ENCODE measurements at regions not wholly inside any gene's neighbourhood (a gene's known extent, or its start where the extent isn't known, plus 50 kb on each side); places are given as distances from the start of the nearest gene placed in this dataset.

- ATAC-seq = no peak
- H3K9me2 ChIP-seq (ENCODE audit: insufficient read depth) = no peaks in the 10 kb centered on the region
- RAD21 ChIA-PET (ENCODE audit: low non-redundant PET in 1 of 2, low total read pairs in 2 of 2, uncharacterized antibody in 2 of 2, unreplicated experiment in 2 of 2) = no interaction called here
- intact Hi-C loops (cut with micrococcal nuclease) = no loop called here
- H3K9ac ChIP-seq (ENCODE audit: low read length) = no peak overlapping the region
- H4K20me1 ChIP-seq (ENCODE audit: insufficient read depth) = no peaks in the 10 kb centered on the region
- DNase-seq (ENCODE audit: low read depth, low spot score) = no peak
- no peak for TF ChIP-seq FOSL1 (IDR thresholded peaks at IDR 0.05; ENCODE audit: low read depth)
- no peak for TF ChIP-seq SP1 (IDR thresholded peaks at IDR 0.05; ENCODE audit: low read depth)
- no peak for TF ChIP-seq ATF3 (IDR thresholded peaks at IDR 0.05)
- no TSS peak for BruUV-seq (replicated peaks)
- CTCF ChIA-PET = no interaction called here
- H3K36me3 ChIP-seq (ENCODE audit: control insufficient read depth in 1 of 2, insufficient read depth in 2 of 2, low read length in 2 of 2) = no peaks in the 10 kb centered on the region
- POLR2A ChIA-PET = no interaction called here
- no peaks in the 10 kb centered on the region for H3K79me2 ChIP-seq (ENCODE audit: insufficient read depth, low read length)
- H2AFZ ChIP-seq (ENCODE audit: low read depth, low read length, poor library complexity, severe bottlenecking) = no peak overlapping the region
- H3K27me3 ChIP-seq (ENCODE audit: insufficient read depth, low read length) = no peaks in the 10 kb centered on the region
- no peak overlapping the region for H3K4me3 ChIP-seq (replicated peaks in 1 of 2; ENCODE audit: low read depth in 1 of 2, low read length in 2 of 2)
- no peak overlapping the region for H3K4me2 ChIP-seq (ENCODE audit: low read length)
- H3K4me1 ChIP-seq (ENCODE audit: control insufficient read depth in 1 of 2, insufficient read depth in 2 of 2, low read length in 2 of 2) = no peaks in the 10 kb centered on the region
- no peak overlapping the region for H3K27ac ChIP-seq (ENCODE audit: low read depth, low read length)
- no peaks in the 10 kb centered on the region for H3K9me3 ChIP-seq (ENCODE audit: control insufficient read depth in 1 of 2, insufficient read depth in 1 of 2, low read depth in 1 of 2, low read length in 2 of 2)
These were observed 193.6 kb upstream of the NUDT4 start for GRCh38 chr12:93183940-93184671.

- BruUV-seq (replicated peaks) = no TSS peak
- Histone ChIP-seq H3K79me2 (ENCODE audit: insufficient read depth, low read length) (no peaks in the 10 kb centered on the region), H3K27me3 (ENCODE audit: insufficient read depth, low read length) (no peaks in the 10 kb centered on the region), H3K36me3 (ENCODE audit: control insufficient read depth in 1 of 2, insufficient read depth in 2 of 2, low read length in 2 of 2) (no peaks in the 10 kb centered on the region), H4K20me1 (ENCODE audit: insufficient read depth) (no peaks in the 10 kb centered on the region), H3K9ac (ENCODE audit: low read length) (no peak overlapping the region), H2AFZ (ENCODE audit: low read depth, low read length, poor library complexity, severe bottlenecking) (no peak overlapping the region), H3K9me2 (ENCODE audit: insufficient read depth) (no peaks in the 10 kb centered on the region), H3K9me3 (ENCODE audit: control insufficient read depth in 1 of 2, insufficient read depth in 1 of 2, low read depth in 1 of 2, low read length in 2 of 2) (no peaks in the 10 kb centered on the region), H3K4me2 (ENCODE audit: low read length) (no peak overlapping the region), H3K4me1 (ENCODE audit: control insufficient read depth in 1 of 2, insufficient read depth in 2 of 2, low read length in 2 of 2) (no peaks in the 10 kb centered on the region), H3K27ac (ENCODE audit: low read depth, low read length) (no peak overlapping the region), H3K4me3 (replicated peaks in 1 of 2; ENCODE audit: low read depth in 1 of 2, low read length in 2 of 2) (no peak overlapping the region)
- intact Hi-C loops (cut with micrococcal nuclease) = no loop called here
- ChIA-PET POLR2A (no interaction called here), CTCF (no interaction called here), RAD21 (ENCODE audit: low non-redundant PET in 1 of 2, low total read pairs in 2 of 2, uncharacterized antibody in 2 of 2, unreplicated experiment in 2 of 2) (no interaction called here)
- no peak for ATAC-seq
- no peak for DNase-seq (ENCODE audit: low read depth, low spot score)
- TF ChIP-seq EZH2 (IDR thresholded peaks at IDR 0.05) (no peak), JUND (IDR thresholded peaks at IDR 0.05) (no peak), REST (IDR thresholded peaks at IDR 0.05; ENCODE audit: low read depth) (no peak), RAD21 (IDR thresholded peaks at IDR 0.05; ENCODE audit: low read depth) (no peak), CTCF (IDR thresholded peaks at IDR 0.05 in 2 of 3, conservative IDR thresholded peaks at IDR 0.05 in 1 of 3; ENCODE audit: borderline replicate concordance in 1 of 3, insufficient read depth in 1 of 3, low read depth in 2 of 3, low read length in 2 of 3) (no peak), EZH2phosphoT487 (IDR thresholded peaks at IDR 0.05; ENCODE audit: borderline replicate concordance) (no peak), TCF7L2 (IDR thresholded peaks at IDR 0.05; ENCODE audit: borderline replicate concordance, extremely low read depth, insufficient read depth, insufficient read length) (no peak), SIN3A (IDR thresholded peaks at IDR 0.05; ENCODE audit: low read depth) (no peak), YY1 (IDR thresholded peaks at IDR 0.05; ENCODE audit: extremely low read depth, insufficient replicate concordance, low read depth, low read length) (no peak)
These were observed 192.9 kb upstream of the NUDT4 start for GRCh38 chr12:93184672-93185368.
